Retinal pigment epithelial cell (primary cell): ENCODE measurements at regions not wholly inside any gene's neighbourhood (a gene's known extent, or its start where the extent isn't known, plus 50 kb on each side); places are given as distances from the start of the nearest gene placed in this dataset.

Experiments
- DNase-seq: peaks from one replicate; pipeline ENCODE4 v3.0.0-alpha.2; 2010; ENCODE audit warnings: low read depth
- H3K4me3 ChIP-seq: 2 replicates; pipeline ENCODE4 v1.5.1; 2011; ENCODE audit warnings: mild to moderate bottlenecking, low read length, control low read depth, moderate library complexity
- CTCF ChIP-seq: conservative IDR thresholded peaks from 2 replicates; pipeline ENCODE4 v1.5.1; 2011; ENCODE audit warnings: low read depth, low read length, control low read depth, inconsistent platforms

GRCh38 chr21:16078382-16078781 lies 348.6 kb downstream of the USP25 start:
- H3K4me3 ChIP-seq: no peak overlapping the region
- TF ChIP-seq CTCF: no peak
- no peak for DNase-seq

DNA sequence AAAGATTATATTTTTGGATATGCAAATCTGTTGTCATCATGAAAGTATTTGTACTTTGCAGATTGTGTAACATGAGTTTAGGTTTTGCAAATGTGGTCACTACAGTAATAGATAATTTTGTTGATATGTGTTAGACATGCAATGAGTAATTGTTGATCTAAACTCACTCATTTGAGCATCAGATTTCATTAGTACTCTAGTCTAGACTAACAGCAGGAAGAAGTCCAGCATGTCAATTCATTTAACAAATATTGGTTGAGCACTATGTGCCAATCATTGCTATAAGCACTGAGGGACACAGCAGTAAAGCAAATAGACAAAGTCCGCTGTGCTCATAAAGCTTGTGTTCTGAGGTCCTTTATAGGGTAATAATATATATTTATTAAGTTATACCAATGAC lies 350.0 kb downstream of the USP25 start:
- no peak overlapping the region for H3K4me3 ChIP-seq
- TF ChIP-seq CTCF: no peak
- no peak for DNase-seq

DNA sequence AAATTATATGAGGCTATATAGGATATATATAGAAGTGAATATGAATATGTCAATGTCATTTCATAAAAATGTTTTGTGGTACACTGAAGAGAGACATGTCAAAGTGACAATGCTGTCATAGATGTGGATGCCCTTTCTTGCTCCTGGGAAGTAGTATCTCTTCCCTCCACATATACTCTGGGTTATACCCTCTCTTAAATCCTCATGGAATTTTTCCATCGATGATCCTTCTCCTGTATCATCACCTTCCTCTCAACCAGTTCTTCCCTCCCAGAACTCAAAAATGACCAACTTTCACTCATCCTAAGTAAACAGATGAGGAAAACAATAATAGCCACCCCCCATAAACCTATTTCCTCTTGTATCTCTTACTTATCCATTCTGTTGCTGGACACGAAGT lies 351.5 kb downstream of the USP25 start:
- no peak overlapping the region for H3K4me3 ChIP-seq
- TF ChIP-seq CTCF: no peak
- no peak for DNase-seq

DNA sequence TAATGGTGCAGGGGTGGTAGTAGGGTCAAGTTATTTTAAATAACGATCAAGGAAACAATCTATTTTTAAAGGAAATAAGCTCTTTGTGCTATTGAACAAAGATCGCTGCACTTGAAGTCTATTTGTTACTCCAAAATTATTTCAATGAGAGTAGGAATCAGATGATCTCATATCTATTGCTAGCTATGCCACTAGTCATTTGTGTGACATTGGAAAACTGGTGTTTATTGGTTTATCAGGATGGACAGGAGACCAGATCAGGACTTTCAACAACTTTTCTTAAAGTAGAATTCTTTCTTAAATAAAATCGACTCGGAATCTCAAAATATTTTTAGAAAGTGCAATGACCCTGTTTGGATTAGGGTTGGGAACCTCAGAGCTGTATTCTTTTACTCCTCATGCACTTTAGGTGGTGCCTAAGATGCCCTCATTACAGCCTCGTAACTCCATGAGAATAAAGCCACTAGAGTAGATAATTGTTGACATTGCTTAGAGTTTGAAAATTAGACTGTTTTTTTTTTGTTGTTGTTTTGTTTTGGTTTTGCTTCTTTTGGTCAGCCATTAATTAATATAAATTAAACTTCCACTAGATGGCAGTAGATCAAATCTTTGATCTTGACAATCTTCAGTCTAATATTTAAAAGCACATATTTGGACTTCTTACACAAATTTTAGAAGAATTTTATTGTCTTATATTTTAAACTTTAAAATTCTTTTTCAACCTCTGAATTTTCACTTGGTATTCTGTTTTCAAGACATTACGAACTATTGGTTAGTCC lies 352.4 kb downstream of the USP25 start:
- TF ChIP-seq CTCF: no peak
- no peak overlapping the region for H3K4me3 ChIP-seq
- no peak for DNase-seq

DNA sequence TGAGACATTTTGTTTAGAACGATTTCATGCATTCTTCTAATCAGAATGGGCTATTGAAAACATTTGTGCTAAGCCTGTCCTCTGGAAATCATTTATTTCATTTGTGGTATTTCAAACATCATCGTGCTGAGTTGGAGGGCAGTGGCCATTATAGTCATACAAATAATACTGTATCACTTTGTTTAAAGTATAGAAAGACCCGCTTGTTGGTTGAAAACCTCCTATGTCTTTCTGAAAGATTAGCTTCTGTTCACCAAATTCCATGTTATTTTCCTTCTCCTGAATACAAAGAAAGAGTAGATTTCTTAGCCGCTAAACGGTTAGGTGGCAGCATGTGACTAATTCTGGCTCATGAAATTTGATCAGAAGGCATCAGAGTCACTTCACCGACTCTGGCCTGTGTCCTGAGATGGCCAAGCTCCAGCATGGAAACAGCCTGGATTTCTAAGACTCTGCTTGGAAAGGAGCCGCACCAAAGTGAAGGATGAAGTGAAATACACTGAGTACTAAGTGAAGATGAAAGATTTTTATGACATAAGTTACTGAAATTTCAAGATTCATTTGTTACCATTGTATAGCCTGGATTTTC lies 355.1 kb downstream of the USP25 start:
- DNase-seq: peak; percentile 22
- H3K4me3 ChIP-seq: no peak overlapping the region
- no peak for TF ChIP-seq CTCF

GRCh38 chr21:16085421-16085820 lies 355.6 kb downstream of the USP25 start:
- H3K4me3 ChIP-seq: no peak overlapping the region
- TF ChIP-seq CTCF: no peak
- DNase-seq: no peak

GRCh38 chr21:16086121-16086520 lies 356.3 kb downstream of the USP25 start:
- no peak for TF ChIP-seq CTCF
- no peak for DNase-seq
- H3K4me3 ChIP-seq: no peak overlapping the region
